ENCODE measurements at regions not wholly inside any gene's neighbourhood (a gene's known extent, or its start where the extent isn't known, plus 50 kb on each side); places are given as distances from the start of the nearest gene placed in this dataset.
"Not testable (repeated sequence)": the region's sequence is repeated elsewhere in the genome, so short reads cannot be mapped to it uniquely, and the experiment has no call there.

DNA sequence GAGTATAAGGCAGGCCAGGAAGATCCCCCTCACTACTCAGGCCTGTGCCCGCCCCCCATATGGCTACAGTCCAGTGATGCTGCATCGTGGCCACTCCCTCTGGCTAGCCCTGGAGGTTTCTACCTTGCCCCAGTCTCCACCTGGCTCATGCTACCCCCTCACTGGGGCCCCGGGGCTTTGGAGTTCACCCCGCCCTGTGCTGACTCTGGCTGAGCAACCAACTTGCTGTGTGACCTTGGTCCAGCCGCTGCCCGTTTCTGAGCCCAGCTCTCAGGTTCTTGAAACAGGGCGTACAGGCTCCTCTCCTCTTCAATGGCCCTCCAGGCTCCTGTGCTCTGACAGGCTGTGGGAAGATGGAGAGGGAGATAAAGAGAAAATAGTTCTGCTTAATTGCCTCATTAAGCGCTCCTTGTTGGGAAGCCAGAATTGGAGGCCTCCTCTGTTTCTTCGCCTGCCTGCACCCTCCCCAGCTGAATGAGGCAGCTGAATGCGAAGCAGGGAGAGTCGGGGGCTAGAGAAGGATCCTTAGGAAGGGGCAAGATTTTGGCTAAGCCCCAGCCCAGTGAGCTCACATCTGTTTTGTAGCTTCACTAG, 138.2 kb upstream of the NCOR2 start:
- DNase-seq = no peak

- no peak for DNase-seq
Measured at GRCh38 chr12:124704619-124705018, 137.2 kb upstream of the NCOR2 start.

DNA sequence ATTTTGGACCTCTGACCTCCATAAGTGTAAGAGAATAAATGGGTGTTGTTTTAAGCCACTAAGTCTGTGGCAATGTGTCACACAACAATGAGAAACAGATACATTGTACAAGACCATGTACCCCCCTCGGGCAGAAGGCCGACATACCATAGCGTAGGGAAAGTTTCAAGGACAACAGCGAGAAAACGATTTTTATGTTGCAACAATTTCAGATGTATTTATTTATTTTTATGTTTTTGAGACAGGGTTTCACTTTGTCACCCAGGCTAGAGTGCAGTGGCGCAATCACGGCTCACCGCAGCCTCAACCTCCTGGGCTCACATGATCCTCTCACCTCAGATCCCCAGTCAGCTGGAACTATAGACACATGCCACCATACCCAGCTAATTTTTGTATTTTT, 136.4 kb upstream of the NCOR2 start:
- DNase-seq = no peak

GRCh38 chr12:124702736-124703135, 135.3 kb upstream of the NCOR2 start:
- no peak for DNase-seq

GRCh38 chr12:124700810-124701592, 133.6 kb upstream of the NCOR2 start:
- DNase-seq = no peak

DNA sequence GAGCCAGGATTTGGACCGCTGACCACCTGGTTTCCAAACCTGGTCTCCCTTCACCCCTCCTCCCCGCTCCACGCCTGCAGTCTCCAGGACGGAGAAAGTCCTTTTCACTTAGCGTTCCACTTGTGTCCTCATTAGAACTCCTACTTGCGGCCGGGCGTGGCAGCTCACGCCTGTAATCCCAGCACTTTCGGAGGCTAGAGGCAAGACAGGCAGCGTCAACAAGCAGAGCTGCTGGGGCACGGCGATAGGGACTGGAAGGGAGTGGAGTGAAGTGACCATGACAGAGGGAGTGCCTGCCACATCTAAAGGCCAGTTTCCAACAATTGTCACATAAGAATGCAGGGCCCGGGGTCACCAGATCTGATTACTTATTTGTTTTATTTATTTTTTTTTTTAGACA, 132.5 kb upstream of the NCOR2 start:
- no peak for DNase-seq

DNA sequence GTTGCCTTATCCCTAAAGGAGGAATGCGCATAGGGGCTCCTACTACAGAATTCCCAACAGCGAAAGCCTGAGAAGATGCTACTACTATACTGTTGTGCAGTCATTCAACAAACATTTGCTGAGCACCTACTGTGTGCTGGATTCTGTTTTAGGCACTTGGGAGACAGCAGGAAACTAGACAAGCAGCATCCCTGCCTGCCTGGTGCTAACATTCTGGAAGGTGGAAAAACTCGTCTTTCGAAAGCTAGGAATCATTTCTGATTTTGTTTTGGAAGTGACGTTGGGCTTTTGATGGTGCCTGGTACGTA, 131.5 kb upstream of the NCOR2 start:
- DNase-seq = no peak

- no peak for DNase-seq
Measured at GRCh38 chr12:124698211-124698997, 131.0 kb upstream of the NCOR2 start.

DNA sequence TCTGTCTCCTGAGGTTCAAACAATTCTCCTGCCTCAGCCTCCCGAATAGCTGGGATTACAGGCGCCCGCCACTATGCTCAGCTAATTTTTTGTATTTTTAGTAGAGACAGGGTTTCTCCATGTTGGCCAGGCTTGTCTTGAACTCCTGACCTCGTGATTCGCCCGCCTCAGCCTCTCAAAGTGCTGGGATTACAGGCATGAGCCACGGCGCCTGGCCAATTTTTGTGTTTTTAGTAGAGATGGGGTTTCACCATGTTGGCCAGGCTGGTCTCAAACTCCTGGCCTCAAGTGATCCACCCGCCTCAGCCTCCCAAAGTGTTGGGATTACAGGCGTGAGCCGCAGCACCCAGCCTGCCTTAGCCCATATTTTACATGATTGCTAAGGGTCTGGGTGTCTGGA, 130.3 kb upstream of the NCOR2 start:
- not testable (repeated sequence) for DNase-seq

- no peak for DNase-seq
Measured at GRCh38 chr12:124696693-124697476, 129.5 kb upstream of the NCOR2 start.

- DNase-seq = no peak
Measured at GRCh38 chr12:124695861-124696260, 128.4 kb upstream of the NCOR2 start.

GRCh38 chr12:124694846-124695497, 127.6 kb upstream of the NCOR2 start:
- DNase-seq = no peak

DNA sequence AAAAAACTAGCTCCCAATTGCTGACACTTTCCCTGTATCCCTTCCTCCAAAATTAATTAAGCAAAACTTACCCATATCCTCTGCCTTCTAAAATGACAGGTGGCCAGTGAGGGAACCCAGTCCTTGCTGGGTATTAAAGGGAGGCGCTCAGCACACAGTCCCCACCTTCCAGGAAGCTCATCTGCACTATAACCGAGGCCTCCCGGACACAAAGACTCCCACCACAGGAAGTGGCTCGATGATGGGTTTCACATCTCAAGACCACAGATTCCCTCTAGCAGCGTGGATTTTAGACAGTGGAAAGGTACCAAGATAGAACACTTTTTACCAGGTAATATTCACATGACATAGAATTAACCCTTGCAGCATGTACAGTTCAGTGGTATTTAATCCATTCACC, 126.8 kb upstream of the NCOR2 start:
- DNase-seq = no peak

- DNase-seq = no peak
Measured at GRCh38 chr12:124693111-124693723, 125.8 kb upstream of the NCOR2 start.

GRCh38 chr12:124692443-124692842, 125.0 kb upstream of the NCOR2 start:
- DNase-seq = no peak

DNA sequence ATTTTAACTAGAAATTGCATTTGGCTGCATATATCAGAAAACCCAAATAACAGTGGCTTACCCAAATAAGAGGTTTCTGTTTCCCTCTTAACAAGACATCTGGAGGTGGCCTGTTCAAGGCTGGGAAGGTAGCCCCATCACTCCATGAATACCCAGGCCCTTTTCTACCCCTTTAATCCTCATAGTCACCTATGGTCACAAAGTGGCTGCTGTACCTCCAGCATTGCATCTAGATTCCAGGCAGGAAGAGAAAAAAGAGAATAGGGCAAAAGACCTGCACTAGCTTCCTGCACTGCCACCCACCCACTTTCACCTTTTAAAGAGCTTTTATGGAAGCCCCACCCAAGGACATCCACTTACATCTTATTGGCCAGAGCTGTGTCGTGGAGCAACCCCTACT, 124.0 kb upstream of the NCOR2 start:
- DNase-seq = no peak

DNA sequence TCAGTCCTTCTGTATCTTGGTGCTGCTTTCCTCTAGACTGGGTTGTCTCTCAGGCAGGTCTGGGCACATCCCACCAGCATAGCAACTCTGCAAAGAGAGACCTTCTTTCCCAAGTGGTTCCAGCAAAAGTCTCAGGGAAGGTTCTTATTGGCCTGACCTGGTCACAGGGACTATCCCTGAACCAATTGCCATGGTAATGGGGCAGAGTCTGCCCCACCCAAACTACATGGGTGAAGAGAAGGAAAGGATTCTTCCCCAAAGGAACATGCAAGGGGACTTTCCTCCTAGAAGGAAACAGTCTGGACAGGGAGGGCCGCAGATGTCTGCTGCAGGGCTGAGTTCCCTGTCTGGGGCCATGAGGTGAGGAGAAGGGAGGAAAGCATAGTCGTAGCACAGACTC, 122.2 kb upstream of the NCOR2 start:
- no peak for DNase-seq

DNA sequence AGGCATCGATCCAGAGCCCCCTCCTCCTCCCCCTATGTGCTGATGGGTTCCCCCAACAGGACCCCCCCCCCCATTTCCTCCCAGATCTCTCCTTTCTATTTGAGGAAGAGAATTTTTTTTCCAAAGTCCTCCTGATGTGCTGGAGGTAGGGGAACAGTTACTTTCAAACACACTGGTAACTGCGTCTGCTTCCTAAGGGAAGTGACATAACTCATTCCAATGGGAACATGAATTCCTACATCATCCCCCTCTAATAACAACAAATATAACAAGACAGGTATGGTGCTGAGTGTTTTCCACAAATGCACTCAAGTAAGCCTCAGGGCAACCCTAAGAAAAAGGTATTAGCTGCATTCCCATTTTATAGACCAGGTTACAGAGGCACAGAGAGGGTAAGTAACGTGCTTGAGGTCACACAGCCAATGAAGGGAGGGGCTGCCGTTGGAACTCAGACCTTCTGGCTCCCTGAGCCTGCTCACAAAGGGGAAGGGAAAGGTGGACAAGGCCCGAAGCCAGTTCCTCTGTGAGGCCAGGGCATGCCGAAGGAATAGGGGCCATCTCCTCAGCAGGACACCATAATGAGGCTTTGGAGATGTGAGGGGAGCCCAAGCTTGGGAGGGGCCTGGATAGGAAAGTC, 121.1 kb upstream of the NCOR2 start:
- no peak for DNase-seq

- DNase-seq = no peak
Measured at GRCh38 chr12:124687917-124688316, 120.5 kb upstream of the NCOR2 start.

DNA sequence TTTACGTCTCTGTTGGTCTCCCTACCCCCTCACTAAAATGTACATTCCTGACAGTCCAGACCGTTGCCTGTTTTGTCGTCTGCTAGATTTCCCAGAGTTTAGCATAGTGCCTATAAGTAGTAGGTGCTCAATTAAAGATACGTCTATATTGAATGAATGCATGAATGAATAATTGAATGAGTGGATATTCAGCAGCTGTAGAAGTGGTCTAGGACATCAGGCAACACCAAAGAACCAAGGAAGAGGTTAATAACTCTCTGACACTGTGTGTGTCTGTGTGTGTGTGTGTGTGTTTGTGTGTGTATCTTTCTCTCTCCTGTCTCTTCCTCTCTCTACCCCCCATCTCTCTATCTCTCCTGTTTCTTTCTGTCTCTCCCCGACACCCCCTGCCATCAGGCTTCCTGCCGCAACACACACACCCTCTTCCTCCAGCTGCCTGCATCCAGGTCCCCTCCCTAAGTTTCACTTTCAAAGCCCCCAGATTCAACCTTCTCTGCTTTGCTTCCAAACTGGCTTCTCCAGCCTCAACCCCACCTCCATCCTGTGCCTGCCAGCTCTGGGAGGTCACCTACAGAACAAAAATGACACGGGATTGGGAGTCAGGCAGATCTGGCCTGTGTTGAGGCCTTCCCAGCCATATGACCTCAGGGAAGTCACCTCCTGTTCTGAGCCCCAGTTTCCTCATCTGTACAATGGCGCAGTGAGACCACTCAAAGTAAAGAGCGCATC, 119.9 kb upstream of the NCOR2 start:
- DNase-seq = no peak
